NCI-H146 treated with DMSO at 0.1 percent for 48 hours (cell line): ENCODE measurements at regions not wholly inside any gene's neighbourhood (a gene's known extent, or its start where the extent isn't known, plus 50 kb on each side); places are given as distances from the start of the nearest gene placed in this dataset.
"Not testable (repeated sequence)": the region's sequence is repeated elsewhere in the genome, so short reads cannot be mapped to it uniquely, and the experiment has no call there.

Source experiments
- DNase-seq: peaks from one replicate; lab custom pipeline; 2025; ENCODE audit not compliant: unreplicated experiment; lab: John Stamatoyannopoulos, UW

- DNase-seq = no peak
Measured at GRCh38 chr4:171378323-171378722, 434.9 kb upstream of the GALNTL6 start.

- no peak for DNase-seq
Measured at GRCh38 chr4:171376724-171377123, 436.5 kb upstream of the GALNTL6 start.

- DNase-seq = no peak
Measured at GRCh38 chr4:171353535-171353934, 459.7 kb upstream of the GALNTL6 start.

- DNase-seq = no peak
Measured at GRCh38 chr4:171348090-171348489, 465.1 kb upstream of the GALNTL6 start.

- no peak for DNase-seq
Measured at GRCh38 chr4:171342646-171343045, 470.6 kb upstream of the GALNTL6 start.

- no peak for DNase-seq
Measured at GRCh38 chr4:171340258-171340657, 472.9 kb upstream of the GALNTL6 start.

GRCh38 chr4:171334549-171334948 lies 478.7 kb upstream of the GALNTL6 start:
- no peak for DNase-seq

GRCh38 chr4:171308661-171309060 lies 504.5 kb upstream of the GALNTL6 start:
- DNase-seq = no peak

- not testable (repeated sequence) for DNase-seq
Measured at GRCh38 chr4:171298048-171298718, 515.0 kb upstream of the GALNTL6 start.

- DNase-seq = no peak
Measured at GRCh38 chr4:171288816-171289432, 524.3 kb upstream of the GALNTL6 start.

GRCh38 chr4:171281359-171281758 lies 531.8 kb upstream of the GALNTL6 start:
- DNase-seq = peak; percentile 1

GRCh38 chr4:171279131-171279530 lies 534.1 kb upstream of the GALNTL6 start:
- no peak for DNase-seq

- no peak for DNase-seq
Measured at GRCh38 chr4:171266671-171267070, 546.5 kb upstream of the GALNTL6 start.

- no peak for DNase-seq
Measured at GRCh38 chr4:171265190-171265818, 547.9 kb upstream of the GALNTL6 start.

GRCh38 chr4:171256223-171256622 lies 557.0 kb upstream of the GALNTL6 start:
- DNase-seq = no peak

GRCh38 chr4:171246948-171247347 lies 566.3 kb upstream of the GALNTL6 start:
- DNase-seq = no peak

- no peak for DNase-seq
Measured at GRCh38 chr4:171242831-171243230, 570.4 kb upstream of the GALNTL6 start.

- DNase-seq = no peak
Measured at GRCh38 chr4:171239196-171239595, 574.0 kb upstream of the GALNTL6 start.

GRCh38 chr4:171235521-171235920 lies 577.7 kb upstream of the GALNTL6 start:
- DNase-seq = no peak

- DNase-seq = not testable (repeated sequence)
Measured at GRCh38 chr4:171229354-171229753, 583.9 kb upstream of the GALNTL6 start.

- no peak for DNase-seq
Measured at GRCh38 chr4:171221181-171221580, 592.0 kb upstream of the GALNTL6 start.

GRCh38 chr4:171203425-171203824 lies 609.8 kb upstream of the GALNTL6 start:
- DNase-seq = no peak
